Daoy (cell line): ENCODE measurements at regions not wholly inside any gene's neighbourhood (a gene's known extent, or its start where the extent isn't known, plus 50 kb on each side); places are given as distances from the start of the nearest gene placed in this dataset.
"Not testable (repeated sequence)": the region's sequence is repeated elsewhere in the genome, so short reads cannot be mapped to it uniquely, and the experiment has no call there.

Experiments
- DNase-seq: peaks from one replicate; pipeline ENCODE4 v3.0.0-alpha.2; 2015; ENCODE audit warnings: low read depth

- no peak for DNase-seq
Observed at GRCh38 chr2:125593036-125593435, 1062.9 kb upstream of the GYPC start.

GRCh38 chr2:125596612-125597011 is 1059.3 kb upstream of the GYPC start:
- no peak for DNase-seq

- DNase-seq: no peak
Observed at GRCh38 chr2:125615438-125615837, 1040.5 kb upstream of the GYPC start.

GRCh38 chr2:125630377-125630776 is 1025.6 kb upstream of the GYPC start:
- no peak for DNase-seq

GRCh38 chr2:125634662-125635061 is 1021.3 kb upstream of the GYPC start:
- DNase-seq: no peak

- DNase-seq: no peak
Observed at GRCh38 chr2:125638345-125638744, 1017.6 kb upstream of the GYPC start.

GRCh38 chr2:125642032-125642431 is 1013.9 kb upstream of the GYPC start:
- DNase-seq: no peak

GRCh38 chr2:125643128-125643527 is 1012.8 kb upstream of the GYPC start:
- DNase-seq: no peak

- DNase-seq: no peak
Observed at GRCh38 chr2:125643585-125643984, 1012.4 kb upstream of the GYPC start.

- DNase-seq: no peak
Observed at GRCh38 chr2:125644257-125644656, 1011.7 kb upstream of the GYPC start.

GRCh38 chr2:125652280-125652679 is 1003.7 kb upstream of the GYPC start:
- no peak for DNase-seq

GRCh38 chr2:125654226-125654625 is 1001.7 kb upstream of the GYPC start:
- DNase-seq: no peak

- no peak for DNase-seq
Observed at GRCh38 chr2:125656190-125656589, 999.8 kb upstream of the GYPC start.

- no peak for DNase-seq
Observed at GRCh38 chr2:125658583-125658982, 997.4 kb upstream of the GYPC start.

- DNase-seq: not testable (repeated sequence)
Observed at GRCh38 chr2:125660369-125660768, 995.6 kb upstream of the GYPC start.

GRCh38 chr2:125667630-125668029 is 988.3 kb upstream of the GYPC start:
- DNase-seq: no peak

- no peak for DNase-seq
Observed at GRCh38 chr2:125679903-125680302, 976.1 kb upstream of the GYPC start.

GRCh38 chr2:125680809-125681208 is 975.1 kb upstream of the GYPC start:
- DNase-seq: no peak

- no peak for DNase-seq
Observed at GRCh38 chr2:125681576-125681975, 974.4 kb upstream of the GYPC start.

GRCh38 chr2:125681976-125682805 is 973.8 kb upstream of the GYPC start:
- DNase-seq: no peak

GRCh38 chr2:125684256-125684655 is 971.7 kb upstream of the GYPC start:
- DNase-seq: no peak

GRCh38 chr2:125684932-125685331 is 971.0 kb upstream of the GYPC start:
- DNase-seq: no peak

GRCh38 chr2:125696560-125696959 is 959.4 kb upstream of the GYPC start:
- no peak for DNase-seq

- DNase-seq: no peak
Observed at GRCh38 chr2:125698280-125698679, 957.7 kb upstream of the GYPC start.
